ENCODE measurements at regions not wholly inside any gene's neighbourhood (a gene's known extent, or its start where the extent isn't known, plus 50 kb on each side); places are given as distances from the start of the nearest gene placed in this dataset.

- TF ChIP-seq TSHZ2 (CRISPR knock-in tag; IDR thresholded peaks at IDR 0.05) (no peak), CREB5 (CRISPR knock-in tag; IDR thresholded peaks at IDR 0.05; ENCODE audit: low read depth) (no peak), BACH2 (CRISPR knock-in tag; IDR thresholded peaks at IDR 0.05; ENCODE audit: borderline replicate concordance) (no peak), PATZ1 (CRISPR knock-in tag; IDR thresholded peaks at IDR 0.05; ENCODE audit: borderline replicate concordance) (no peak), ZFP30 (CRISPR knock-in tag; IDR thresholded peaks at IDR 0.05) (no peak), SNAI2 (CRISPR knock-in tag; IDR thresholded peaks at IDR 0.05) (no peak), ZNF565 (CRISPR knock-in tag; conservative IDR thresholded peaks at IDR 0.05; ENCODE audit: low read depth) (no peak), CSDC2 (CRISPR knock-in tag; IDR thresholded peaks at IDR 0.05) (no peak)
- no peak for ATAC-seq
These were observed 1042.0 kb downstream of the GRM8 start for GRCh38 chr7:126210707-126211106.

GRCh38 chr7:126203185-126203584 lies 1049.6 kb downstream of the GRM8 start:
- ATAC-seq, result no peak
- no peak for TF ChIP-seq ZC3H10 (CRISPR knock-in tag; IDR thresholded peaks at IDR 0.05)
- peak; percentile 98 for TF ChIP-seq ISL1 (CRISPR knock-in tag; IDR thresholded peaks at IDR 0.05)
- peak; percentile 89; the same call in 1 of the 2 replicates for TF ChIP-seq PATZ1 (CRISPR knock-in tag; IDR thresholded peaks at IDR 0.05; ENCODE audit: borderline replicate concordance)
- TF ChIP-seq CSRNP3 (CRISPR knock-in tag; IDR thresholded peaks at IDR 0.05), result peak; percentile 71; the same call in 1 of the 2 replicates
- TF ChIP-seq OSR1 (CRISPR knock-in tag; IDR thresholded peaks at IDR 0.05), result no peak
- TF ChIP-seq CREB5 (CRISPR knock-in tag; IDR thresholded peaks at IDR 0.05; ENCODE audit: low read depth), result peak; percentile 92
- peak; percentile 67; the same call in 1 of the 2 replicates for TF ChIP-seq TCF4 (CRISPR knock-in tag; IDR thresholded peaks at IDR 0.05; ENCODE audit: borderline replicate concordance)
- no peak for TF ChIP-seq ARNTL (CRISPR knock-in tag; IDR thresholded peaks at IDR 0.05; ENCODE audit: borderline replicate concordance, low read depth)
- 0 out of 2 replicates have a peak, but pooled peaks have one; percentile 56 for TF ChIP-seq ZNF8 (CRISPR knock-in tag; IDR thresholded peaks at IDR 0.05)
- 0 out of 2 replicates have a peak, but pooled peaks have one; percentile 17 for TF ChIP-seq ZNF565 (CRISPR knock-in tag; conservative IDR thresholded peaks at IDR 0.05; ENCODE audit: low read depth)
- peak; percentile 71 for TF ChIP-seq ESRRG (CRISPR knock-in tag; IDR thresholded peaks at IDR 0.05)
- TF ChIP-seq SNAI2 (CRISPR knock-in tag; IDR thresholded peaks at IDR 0.05), result 0 out of 2 replicates have a peak, but pooled peaks have one; percentile 20
- peak; percentile 98 for TF ChIP-seq GLIS3 (CRISPR knock-in tag; IDR thresholded peaks at IDR 0.05)
- TF ChIP-seq ZFP30 (CRISPR knock-in tag; IDR thresholded peaks at IDR 0.05), result no peak; the same call in 1 of the 2 replicates
- 0 out of 2 replicates have a peak, but pooled peaks have one; percentile 62 for TF ChIP-seq CSDC2 (CRISPR knock-in tag; IDR thresholded peaks at IDR 0.05)
- TF ChIP-seq TOX (CRISPR knock-in tag; IDR thresholded peaks at IDR 0.05; ENCODE audit: borderline replicate concordance), result no peak
- TF ChIP-seq TSHZ2 (CRISPR knock-in tag; IDR thresholded peaks at IDR 0.05), result peak; percentile 85
